ENCODE measurements at regions not wholly inside any gene's neighbourhood (a gene's known extent, or its start where the extent isn't known, plus 50 kb on each side); places are given as distances from the start of the nearest gene placed in this dataset.

DNA sequence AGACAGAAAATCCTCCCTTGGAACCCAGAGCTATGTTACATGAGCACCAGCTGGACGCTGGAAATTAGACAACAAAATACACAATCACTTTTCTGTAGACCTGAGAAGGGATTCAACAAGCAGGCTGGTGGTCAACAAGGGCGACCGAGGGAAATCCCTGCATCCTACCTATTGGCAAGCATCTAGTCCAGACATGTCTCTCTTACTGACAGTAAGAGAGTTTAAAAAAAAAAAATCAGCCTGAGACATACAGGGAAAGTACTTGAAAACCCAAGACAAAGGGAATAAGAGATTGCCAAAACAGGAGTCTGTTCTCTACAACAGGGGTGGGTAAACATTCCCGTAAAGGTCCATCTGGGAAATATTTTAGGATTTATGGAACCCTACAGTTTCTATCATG lies 108.0 kb downstream of the KDR start:
- TF ChIP-seq, protein P1, sequence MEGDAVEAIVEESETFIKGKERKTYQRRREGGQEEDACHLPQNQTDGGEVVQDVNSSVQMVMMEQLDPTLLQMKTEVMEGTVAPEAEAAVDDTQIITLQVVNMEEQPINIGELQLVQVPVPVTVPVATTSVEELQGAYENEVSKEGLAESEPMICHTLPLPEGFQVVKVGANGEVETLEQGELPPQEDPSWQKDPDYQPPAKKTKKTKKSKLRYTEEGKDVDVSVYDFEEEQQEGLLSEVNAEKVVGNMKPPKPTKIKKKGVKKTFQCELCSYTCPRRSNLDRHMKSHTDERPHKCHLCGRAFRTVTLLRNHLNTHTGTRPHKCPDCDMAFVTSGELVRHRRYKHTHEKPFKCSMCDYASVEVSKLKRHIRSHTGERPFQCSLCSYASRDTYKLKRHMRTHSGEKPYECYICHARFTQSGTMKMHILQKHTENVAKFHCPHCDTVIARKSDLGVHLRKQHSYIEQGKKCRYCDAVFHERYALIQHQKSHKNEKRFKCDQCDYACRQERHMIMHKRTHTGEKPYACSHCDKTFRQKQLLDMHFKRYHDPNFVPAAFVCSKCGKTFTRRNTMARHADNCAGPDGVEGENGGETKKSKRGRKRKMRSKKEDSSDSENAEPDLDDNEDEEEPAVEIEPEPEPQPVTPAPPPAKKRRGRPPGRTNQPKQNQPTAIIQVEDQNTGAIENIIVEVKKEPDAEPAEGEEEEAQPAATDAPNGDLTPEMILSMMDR (IDR thresholded peaks at IDR 0.05; ENCODE audit: low read depth, low read length): no peak
- DNase-seq (ENCODE audit: extremely low read depth, low read depth): no peak

DNA sequence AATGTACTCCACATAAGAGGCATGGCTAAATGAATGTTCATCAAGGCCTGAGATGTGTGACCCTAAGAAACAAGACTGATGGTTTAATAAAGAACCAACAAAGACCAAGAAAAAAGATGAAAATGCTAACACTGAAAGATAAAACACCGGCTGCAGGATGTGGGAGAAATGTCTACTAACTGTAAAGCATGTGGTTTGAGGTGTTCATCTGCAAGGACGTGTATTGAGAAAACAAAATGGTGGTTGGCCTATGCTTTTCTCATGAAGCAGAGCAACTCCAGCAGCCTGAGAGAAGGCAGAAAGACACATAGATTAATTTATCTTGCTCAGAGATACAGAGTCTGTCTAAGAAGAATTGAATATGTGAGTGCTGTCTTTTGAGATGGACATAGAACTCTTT lies 109.3 kb downstream of the KDR start:
- TF ChIP-seq, protein P1 (IDR thresholded peaks at IDR 0.05; ENCODE audit: low read depth, low read length): no peak
- no peak for DNase-seq (ENCODE audit: extremely low read depth, low read depth)

DNA sequence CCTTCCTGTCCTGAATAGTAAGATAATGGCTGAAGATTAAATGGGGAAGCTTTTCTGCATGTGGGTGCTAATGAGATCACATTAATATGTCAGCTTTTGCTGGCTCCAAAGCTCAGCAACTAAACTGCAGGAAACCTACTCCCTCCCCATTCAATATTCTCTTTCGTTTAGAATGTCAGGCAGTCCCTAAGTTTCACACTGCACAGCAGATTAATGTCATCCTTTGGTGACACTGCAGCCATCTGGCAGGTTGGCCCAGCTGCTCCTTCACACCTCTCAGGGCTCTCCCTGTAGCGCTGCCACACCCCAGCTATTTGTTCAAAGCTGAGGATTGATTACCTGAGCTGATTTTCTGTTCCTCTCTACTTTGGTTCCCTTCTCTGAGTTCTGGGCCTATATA lies 110.5 kb downstream of the KDR start:
- no peak for DNase-seq (ENCODE audit: extremely low read depth, low read depth)
- TF ChIP-seq, protein P1 (IDR thresholded peaks at IDR 0.05; ENCODE audit: low read depth, low read length): no peak

DNA sequence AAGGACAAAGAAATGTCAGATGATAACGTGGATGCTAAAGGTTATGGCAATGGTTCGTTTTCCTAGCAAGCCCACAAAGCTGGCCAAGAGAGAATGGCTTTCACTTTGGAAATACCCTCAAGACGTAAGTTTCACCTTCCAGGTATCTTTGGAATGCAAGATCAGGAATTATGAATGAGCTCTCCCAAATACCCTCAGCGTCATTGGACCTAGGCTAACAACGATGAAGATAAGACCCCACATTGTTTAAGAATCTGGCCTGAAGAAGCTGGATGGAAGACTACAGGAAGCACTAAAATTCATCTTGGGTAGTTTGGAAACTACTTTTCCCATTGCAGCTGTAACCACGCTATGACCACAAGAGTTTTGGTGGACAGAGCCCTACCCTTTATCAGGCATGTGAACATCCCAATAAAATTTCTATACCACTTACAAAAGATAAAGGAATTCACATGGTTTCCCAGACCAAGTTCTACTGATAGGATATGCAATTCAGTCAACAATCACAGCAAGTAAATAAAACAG lies 111.9 kb downstream of the KDR start:
- DNase-seq (ENCODE audit: extremely low read depth, low read depth): no peak
- TF ChIP-seq, protein P1 (IDR thresholded peaks at IDR 0.05; ENCODE audit: low read depth, low read length): no peak

DNA sequence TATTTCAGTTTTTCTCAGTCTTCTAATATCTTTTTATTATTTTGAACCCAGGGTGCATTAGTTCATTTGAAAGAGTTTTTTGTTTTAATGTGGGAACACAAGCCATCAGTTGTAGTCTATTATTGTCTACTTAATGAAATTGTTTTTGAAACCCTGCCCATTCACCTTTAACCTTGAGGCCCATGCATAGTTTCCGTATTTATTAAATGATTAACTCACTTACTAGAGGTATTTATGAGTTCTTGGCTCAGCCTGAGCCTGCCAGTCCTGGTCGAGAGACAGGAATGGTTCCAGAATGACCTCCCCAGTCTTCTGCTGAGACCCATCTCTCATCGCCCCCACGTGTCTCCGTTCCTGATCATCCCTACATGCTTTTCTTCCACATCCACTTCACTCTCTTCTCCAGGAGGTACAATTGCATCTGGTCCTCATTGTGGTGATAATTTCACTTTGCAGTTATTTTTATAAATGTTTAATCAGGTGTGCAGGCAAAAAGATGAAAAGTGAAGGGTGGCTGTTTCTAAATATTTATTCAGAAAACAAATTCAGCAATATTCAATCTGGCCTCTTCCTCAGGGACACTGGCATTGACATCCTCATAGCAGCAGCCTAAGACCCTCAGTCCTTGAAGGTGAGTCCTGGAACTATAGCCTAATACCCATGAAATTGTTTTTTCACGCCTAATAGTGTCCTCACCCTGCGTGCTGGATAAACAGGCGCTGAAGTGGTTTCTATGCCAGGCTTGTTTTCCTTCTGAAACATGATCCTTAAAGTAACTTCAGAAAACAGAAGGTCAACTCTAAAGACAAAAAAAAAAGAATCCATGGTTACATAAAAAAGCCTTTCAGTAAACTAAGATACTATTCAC lies 112.8 kb downstream of the KDR start:
- TF ChIP-seq, protein P1 (IDR thresholded peaks at IDR 0.05; ENCODE audit: low read depth, low read length): no peak
- no peak for DNase-seq (ENCODE audit: extremely low read depth, low read depth)

DNA sequence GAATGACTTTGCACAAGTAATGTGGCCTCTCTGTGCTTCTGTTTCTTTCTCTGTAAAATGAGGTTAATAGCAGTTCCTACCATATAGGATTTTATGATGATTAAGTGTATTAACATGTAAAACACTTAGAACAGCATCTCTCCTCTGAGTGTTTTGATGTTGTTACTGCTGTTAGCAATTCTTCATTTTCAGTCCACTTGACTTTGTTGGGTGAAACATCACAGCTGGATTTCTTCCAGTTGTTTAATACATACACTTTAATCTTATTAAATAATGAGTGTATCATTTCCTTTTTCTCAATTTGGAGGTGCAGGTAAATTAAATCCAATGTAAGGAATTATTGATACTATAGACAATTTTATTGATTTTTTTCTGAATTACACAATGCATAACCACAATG lies 113.6 kb downstream of the KDR start:
- no peak for DNase-seq (ENCODE audit: extremely low read depth, low read depth)
- TF ChIP-seq, protein P1 (IDR thresholded peaks at IDR 0.05; ENCODE audit: low read depth, low read length): no peak

DNA sequence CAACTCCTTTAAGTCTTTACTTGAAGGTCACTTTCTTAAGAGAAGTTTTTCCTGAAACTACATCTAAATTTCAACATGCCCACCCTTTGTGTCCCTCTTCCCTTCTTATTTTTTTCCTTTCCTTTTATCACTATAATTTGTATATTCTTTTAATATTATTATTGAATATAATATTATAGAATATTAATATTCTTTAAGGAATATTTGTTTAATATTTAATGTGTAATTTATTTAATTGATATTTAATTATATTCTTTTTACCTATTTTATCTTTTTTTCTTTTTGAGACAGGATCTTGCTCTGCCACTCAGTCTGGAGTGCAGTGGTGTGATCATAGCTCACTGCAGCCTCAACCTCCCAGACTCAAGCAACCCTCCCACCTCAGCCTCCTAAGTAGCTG lies 114.8 kb downstream of the KDR start:
- TF ChIP-seq, protein P1 (IDR thresholded peaks at IDR 0.05; ENCODE audit: low read depth, low read length): no peak

More for the DNA sequence above, 114.8 kb downstream of the KDR start:
- no peak for DNase-seq (ENCODE audit: extremely low read depth, low read depth)
